ENCODE measurements at regions not wholly inside any gene's neighbourhood (a gene's known extent, or its start where the extent isn't known, plus 50 kb on each side); places are given as distances from the start of the nearest gene placed in this dataset.
A peak's percentile ranks its signal among the peaks of the same experiment; 100 is the strongest.
"Not testable (repeated sequence)": the region's sequence is repeated elsewhere in the genome, so short reads cannot be mapped to it uniquely, and the experiment has no call there.

DNA sequence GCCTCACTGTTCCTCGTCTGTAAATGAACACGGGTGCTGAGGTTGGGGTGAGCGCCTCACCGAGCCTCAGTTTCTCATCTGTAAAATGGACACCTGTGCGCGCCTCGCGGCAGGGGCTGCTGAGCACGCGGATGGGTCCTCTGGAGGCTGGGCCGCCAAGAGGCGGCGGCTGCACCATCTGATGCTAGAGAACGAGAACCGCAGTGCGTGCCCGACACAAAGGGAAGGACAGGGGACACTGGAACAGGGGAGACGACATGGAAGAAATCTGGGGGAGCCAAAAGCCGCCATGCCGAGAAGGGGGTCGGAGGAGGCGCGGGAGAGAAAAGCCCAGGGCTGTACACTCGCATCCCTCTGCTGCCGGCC, 118.7 kb upstream of the ZNF516 start:
- no peak for TF ChIP-seq POLR2A (IDR thresholded peaks at IDR 0.05)
- TF ChIP-seq, protein P1, sequence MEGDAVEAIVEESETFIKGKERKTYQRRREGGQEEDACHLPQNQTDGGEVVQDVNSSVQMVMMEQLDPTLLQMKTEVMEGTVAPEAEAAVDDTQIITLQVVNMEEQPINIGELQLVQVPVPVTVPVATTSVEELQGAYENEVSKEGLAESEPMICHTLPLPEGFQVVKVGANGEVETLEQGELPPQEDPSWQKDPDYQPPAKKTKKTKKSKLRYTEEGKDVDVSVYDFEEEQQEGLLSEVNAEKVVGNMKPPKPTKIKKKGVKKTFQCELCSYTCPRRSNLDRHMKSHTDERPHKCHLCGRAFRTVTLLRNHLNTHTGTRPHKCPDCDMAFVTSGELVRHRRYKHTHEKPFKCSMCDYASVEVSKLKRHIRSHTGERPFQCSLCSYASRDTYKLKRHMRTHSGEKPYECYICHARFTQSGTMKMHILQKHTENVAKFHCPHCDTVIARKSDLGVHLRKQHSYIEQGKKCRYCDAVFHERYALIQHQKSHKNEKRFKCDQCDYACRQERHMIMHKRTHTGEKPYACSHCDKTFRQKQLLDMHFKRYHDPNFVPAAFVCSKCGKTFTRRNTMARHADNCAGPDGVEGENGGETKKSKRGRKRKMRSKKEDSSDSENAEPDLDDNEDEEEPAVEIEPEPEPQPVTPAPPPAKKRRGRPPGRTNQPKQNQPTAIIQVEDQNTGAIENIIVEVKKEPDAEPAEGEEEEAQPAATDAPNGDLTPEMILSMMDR (IDR thresholded peaks at IDR 0.05), result no peak
- WGBS, 2 donors, result 95% methylated on average over 25 of the region's 25 CpGs
- no peaks in the 10 kb centered on the region for H3K27me3 ChIP-seq
- no peak overlapping the region for H3K27ac ChIP-seq
- no peaks in the 10 kb centered on the region for H3K9me3 ChIP-seq
- DNase-seq, result no peak
- no peaks in the 10 kb centered on the region for H3K36me3 ChIP-seq
- H3K4me1 ChIP-seq, result peaks cover 0 to 3% of the 10 kb centered on the region in 2 donors
- intact Hi-C loops (cut with DNase I), result no loop called here
- H3K4me3 ChIP-seq (replicated peaks in 1 of 3), result no peak overlapping the region

DNA sequence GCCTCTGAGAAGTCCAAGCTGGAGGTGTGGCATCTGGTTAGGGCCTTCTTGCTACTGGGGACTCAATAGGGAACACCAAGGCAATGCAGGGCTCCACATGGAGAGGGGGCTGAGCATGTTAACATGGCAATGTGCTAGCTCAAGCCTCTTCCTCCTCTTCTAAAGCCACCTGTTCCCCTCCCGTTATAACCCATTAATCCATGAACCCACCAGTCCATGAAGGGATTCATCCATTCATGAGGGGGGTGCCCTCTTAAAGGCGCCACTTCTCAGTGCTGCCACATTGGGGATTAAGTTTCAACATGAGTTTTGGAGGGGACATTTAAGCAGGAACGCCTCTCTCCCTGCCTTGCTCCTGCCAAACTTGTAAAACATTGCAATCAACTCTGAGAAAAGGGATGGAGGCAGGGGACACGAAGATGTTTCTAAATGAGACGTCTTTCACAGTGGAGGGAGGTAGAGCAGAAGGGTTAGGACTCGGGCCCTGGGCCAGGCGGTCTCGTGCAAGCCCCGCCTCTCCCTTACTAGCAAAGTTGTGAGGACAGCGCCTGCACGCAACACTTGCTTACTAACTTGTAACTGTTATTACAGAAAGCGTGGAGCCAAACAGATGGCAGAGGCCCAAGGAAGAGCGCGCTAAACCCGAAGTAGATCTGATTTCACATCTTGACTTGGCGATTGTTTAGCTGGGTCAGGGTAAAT, 118.2 kb upstream of the ZNF516 start:
- H3K27ac ChIP-seq, result no peak overlapping the region
- H3K4me1 ChIP-seq, result no peaks in the 10 kb centered on the region
- no peaks in the 10 kb centered on the region for H3K27me3 ChIP-seq
- no peak overlapping the region for H3K4me3 ChIP-seq (replicated peaks in 1 of 3)
- no peaks in the 10 kb centered on the region for H3K9me3 ChIP-seq
- WGBS, 2 donors, result 85 to 87% methylated on average over 16 of the region's 16 CpGs
- no peaks in the 10 kb centered on the region for H3K36me3 ChIP-seq
- intact Hi-C loops (cut with DNase I), result no loop called here
- TF ChIP-seq POLR2A (IDR thresholded peaks at IDR 0.05), result no peak
- TF ChIP-seq, protein P1 (IDR thresholded peaks at IDR 0.05), result no peak
- DNase-seq, result no peak

DNA sequence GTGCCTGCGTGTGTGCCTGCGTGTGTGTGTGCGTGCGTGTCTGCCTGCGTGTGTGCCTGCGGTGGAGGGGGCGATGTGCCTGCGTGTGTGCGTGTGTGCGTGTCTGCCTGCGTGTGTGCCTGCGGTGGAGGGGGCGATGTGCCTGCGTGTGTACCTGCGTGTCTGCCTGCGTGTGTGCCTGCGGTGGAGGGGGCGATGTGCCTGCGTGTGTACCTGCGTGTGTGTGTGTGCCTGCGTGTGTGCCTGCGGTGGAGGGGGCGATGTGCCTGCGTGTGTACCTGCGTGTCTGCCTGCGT, 116.7 kb upstream of the ZNF516 start:
- H3K27me3 ChIP-seq; H3K9me3 ChIP-seq; H3K4me1 ChIP-seq; H3K27ac ChIP-seq; intact Hi-C loops (cut with DNase I); DNase-seq; H3K36me3 ChIP-seq; H3K4me3 ChIP-seq (replicated peaks in 1 of 3): not testable (repeated sequence)
- 88 to 90% methylated on average over 15 to 25 of the region's 26 CpGs for WGBS, 2 donors

DNA sequence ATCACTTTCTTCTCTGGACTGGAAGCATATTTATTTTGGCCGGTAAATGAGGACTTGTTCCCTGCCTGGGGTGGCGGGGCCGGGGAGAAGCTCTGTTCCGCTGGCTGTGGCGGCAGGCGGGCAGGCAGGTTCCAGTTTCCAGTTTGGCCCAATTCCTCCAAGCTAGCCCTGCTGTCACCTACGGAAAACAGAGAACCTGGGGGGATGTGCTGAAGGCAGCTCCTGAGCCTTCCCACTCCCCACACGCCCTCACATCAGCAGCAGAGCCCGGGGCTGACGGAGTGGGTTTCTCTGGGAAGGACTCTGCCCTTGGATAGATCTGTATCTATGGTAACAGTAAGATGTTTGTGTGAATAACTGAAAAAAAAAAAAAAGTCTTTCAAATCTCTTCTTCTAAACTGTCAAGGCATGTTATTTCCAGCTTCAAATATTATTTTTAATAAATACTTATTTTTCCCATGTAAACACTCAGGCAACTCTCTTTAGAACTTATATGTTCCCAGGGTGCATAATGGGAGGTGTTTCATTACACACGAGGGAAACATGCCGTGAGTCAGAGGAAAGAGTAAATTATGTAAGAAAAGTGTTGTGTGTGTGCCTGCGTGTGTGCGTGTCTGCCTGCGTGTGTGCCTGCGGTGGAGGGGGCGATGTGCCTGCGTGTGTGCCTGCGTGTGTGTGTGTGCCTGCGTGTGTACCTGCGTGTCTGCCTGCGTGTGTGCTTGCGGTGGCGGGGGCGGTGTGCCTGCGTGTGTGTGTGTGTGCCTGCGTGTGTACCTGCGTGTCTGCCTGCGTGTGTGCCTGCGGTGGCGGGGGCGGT, 116.1 kb upstream of the ZNF516 start:
- Histone ChIP-seq H3K27me3 (no peaks in the 10 kb centered on the region), H3K27ac (no peak overlapping the region), H3K36me3 (no peaks in the 10 kb centered on the region), H3K9me3 (no peaks in the 10 kb centered on the region), H3K4me3 (replicated peaks in 1 of 3) (no peak overlapping the region), H3K4me1 (no peaks in the 10 kb centered on the region)
- WGBS, 2 donors, result 70 to 71% methylated on average over 32 of the region's 32 CpGs
- DNase-seq, result peak; percentile 31 to 49
- TF ChIP-seq, protein P1 (IDR thresholded peaks at IDR 0.05), result no peak
- no peak for TF ChIP-seq POLR2A (IDR thresholded peaks at IDR 0.05)
- intact Hi-C loops (cut with DNase I), result no loop called here

DNA sequence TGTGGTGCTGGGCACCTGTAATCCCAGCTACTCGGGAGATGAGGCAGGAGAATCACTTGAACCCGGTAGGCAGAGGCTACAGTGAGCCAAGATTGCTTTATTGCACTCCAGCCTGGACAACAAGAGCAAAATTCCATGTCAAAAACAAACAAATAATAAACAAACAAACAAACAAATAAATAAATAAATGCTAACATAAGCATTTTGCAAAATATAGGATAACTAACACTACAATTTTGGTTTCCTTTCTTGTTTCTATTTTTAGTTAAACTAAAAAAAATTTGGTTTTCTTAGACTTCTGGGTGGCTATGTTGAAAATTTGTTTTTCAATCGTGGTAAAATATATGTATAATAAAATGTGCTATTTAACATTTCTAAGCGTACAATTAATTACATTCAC, 115.0 kb upstream of the ZNF516 start:
- WGBS, 2 donors, result 93 to 94% methylated on average over 4 of the region's 4 CpGs
- H3K27ac ChIP-seq, result no peak overlapping the region
- H3K4me3 ChIP-seq (replicated peaks in 1 of 3), result no peak overlapping the region
- DNase-seq, result no peak
- no peaks in the 10 kb centered on the region for H3K4me1 ChIP-seq
- TF ChIP-seq POLR2A (IDR thresholded peaks at IDR 0.05), result no peak
- TF ChIP-seq, protein P1 (IDR thresholded peaks at IDR 0.05), result no peak
- no peaks in the 10 kb centered on the region for H3K9me3 ChIP-seq
- H3K27me3 ChIP-seq, result no peaks in the 10 kb centered on the region
- intact Hi-C loops (cut with DNase I), result no loop called here
- no peaks in the 10 kb centered on the region for H3K36me3 ChIP-seq

All from thyroid gland (tissue), 4 donors.